ENCODE measurements at regions not wholly inside any gene's neighbourhood (a gene's known extent, or its start where the extent isn't known, plus 50 kb on each side); places are given as distances from the start of the nearest gene placed in this dataset.
A peak's percentile ranks its signal among the peaks of the same experiment; 100 is the strongest.

- WGBS (ENCODE audit: extremely low coverage, insufficient coverage, low lambda C conversion rate), result no CpG with 5 or more reads among the region's 3 CpGs
- Histone ChIP-seq H3K27me3 (ENCODE audit: insufficient read depth, low read length, poor library complexity) (no peaks in the 10 kb centered on the region), H3K56ac (ENCODE audit: low read length) (peak overlapping the region; percentile 75), H3K27ac (ENCODE audit: low read depth, low read length) (peak overlapping the region; percentile 58), H3K23ac (ENCODE audit: low read length) (no peak overlapping the region), H2AK5ac (ENCODE audit: low read length) (peak overlapping the region; percentile 84), H3K79me1 (ENCODE audit: low read length) (no peaks in the 10 kb centered on the region), H2BK5ac (ENCODE audit: low read length) (peak overlapping the region; percentile 96), H2BK120ac (ENCODE audit: low read depth, low read length) (peak overlapping the region; percentile 56), H4K8ac (ENCODE audit: low read depth, low read length) (no peak overlapping the region), H2BK15ac (replicated peaks; ENCODE audit: low read depth) (no peak overlapping the region), H4K5ac (ENCODE audit: low read length) (peak overlapping the region; percentile 17), H3K79me2 (ENCODE audit: control insufficient read depth, insufficient read depth, low read length) (no peaks in the 10 kb centered on the region), H3K36me3 (ENCODE audit: control insufficient read depth, insufficient read depth, low read length) (no peaks in the 10 kb centered on the region), H3K4me2 (ENCODE audit: low read length) (no peak overlapping the region), H3K4ac (ENCODE audit: low read depth, low read length) (peak overlapping the region; percentile 98), H3K18ac (ENCODE audit: low read length) (peak overlapping the region; percentile 77), H3K4me1 (ENCODE audit: control insufficient read depth, low read depth, low read length) (peaks cover 11% of the 10 kb centered on the region), H3K9ac (ENCODE audit: low read length) (peak overlapping the region; percentile 11), H3K4me3 (ENCODE audit: low read length) (no peak overlapping the region)
- DNase-seq, result peak; percentile 93
These were observed 198.7 kb upstream of the SERP2 start for GRCh38 chr13:44174769-44175425.

- no peaks in the 10 kb centered on the region for H3K79me1 ChIP-seq (ENCODE audit: low read length)
- DNase-seq, result no peak
- no peak overlapping the region for H2BK15ac ChIP-seq (replicated peaks; ENCODE audit: low read depth)
- H3K27ac ChIP-seq (ENCODE audit: low read depth, low read length), result no peak overlapping the region
- H3K4me2 ChIP-seq (ENCODE audit: low read length), result no peak overlapping the region
- H4K5ac ChIP-seq (ENCODE audit: low read length), result no peak overlapping the region
- no peak overlapping the region for H3K4me3 ChIP-seq (ENCODE audit: low read length)
- WGBS (ENCODE audit: extremely low coverage, insufficient coverage, low lambda C conversion rate), result no CpG with 5 or more reads among the region's 1 CpG
- H3K9ac ChIP-seq (ENCODE audit: low read length), result no peak overlapping the region
- peaks cover 11% of the 10 kb centered on the region for H3K4me1 ChIP-seq (ENCODE audit: control insufficient read depth, low read depth, low read length)
- no peaks in the 10 kb centered on the region for H3K36me3 ChIP-seq (ENCODE audit: control insufficient read depth, insufficient read depth, low read length)
- H3K18ac ChIP-seq (ENCODE audit: low read length), result no peak overlapping the region
- no peaks in the 10 kb centered on the region for H3K79me2 ChIP-seq (ENCODE audit: control insufficient read depth, insufficient read depth, low read length)
- no peak overlapping the region for H3K56ac ChIP-seq (ENCODE audit: low read length)
- no peaks in the 10 kb centered on the region for H3K27me3 ChIP-seq (ENCODE audit: insufficient read depth, low read length, poor library complexity)
- no peak overlapping the region for H3K23ac ChIP-seq (ENCODE audit: low read length)
- no peak overlapping the region for H2AK5ac ChIP-seq (ENCODE audit: low read length)
- no peak overlapping the region for H2BK120ac ChIP-seq (ENCODE audit: low read depth, low read length)
- H4K8ac ChIP-seq (ENCODE audit: low read depth, low read length), result no peak overlapping the region
- H2BK5ac ChIP-seq (ENCODE audit: low read length), result no peak overlapping the region
- no peak overlapping the region for H3K4ac ChIP-seq (ENCODE audit: low read depth, low read length)
These were observed 197.5 kb upstream of the SERP2 start for GRCh38 chr13:44176173-44176572.

- Histone ChIP-seq H3K56ac (ENCODE audit: low read length) (no peak overlapping the region), H3K27me3 (ENCODE audit: insufficient read depth, low read length, poor library complexity) (no peaks in the 10 kb centered on the region), H3K23ac (ENCODE audit: low read length) (no peak overlapping the region), H3K18ac (ENCODE audit: low read length) (no peak overlapping the region), H3K27ac (ENCODE audit: low read depth, low read length) (no peak overlapping the region), H2AK5ac (ENCODE audit: low read length) (no peak overlapping the region), H3K4me2 (ENCODE audit: low read length) (no peak overlapping the region), H3K36me3 (ENCODE audit: control insufficient read depth, insufficient read depth, low read length) (no peaks in the 10 kb centered on the region), H3K4me1 (ENCODE audit: control insufficient read depth, low read depth, low read length) (peaks cover 2% of the 10 kb centered on the region), H4K8ac (ENCODE audit: low read depth, low read length) (no peak overlapping the region), H2BK120ac (ENCODE audit: low read depth, low read length) (no peak overlapping the region), H2BK15ac (replicated peaks; ENCODE audit: low read depth) (no peak overlapping the region), H4K5ac (ENCODE audit: low read length) (no peak overlapping the region), H3K4ac (ENCODE audit: low read depth, low read length) (no peak overlapping the region), H3K79me2 (ENCODE audit: control insufficient read depth, insufficient read depth, low read length) (no peaks in the 10 kb centered on the region), H3K9ac (ENCODE audit: low read length) (no peak overlapping the region), H3K4me3 (ENCODE audit: low read length) (no peak overlapping the region), H3K79me1 (ENCODE audit: low read length) (no peaks in the 10 kb centered on the region), H2BK5ac (ENCODE audit: low read length) (no peak overlapping the region)
- no peak for DNase-seq
- WGBS (ENCODE audit: extremely low coverage, insufficient coverage, low lambda C conversion rate), result no CpG with 5 or more reads among the region's 8 CpGs
These were observed 192.6 kb upstream of the SERP2 start for GRCh38 chr13:44180876-44181536.

GRCh38 chr13:44181931-44182330 is 191.7 kb upstream of the SERP2 start:
- no peak overlapping the region for H4K8ac ChIP-seq (ENCODE audit: low read depth, low read length)
- H2AK5ac ChIP-seq (ENCODE audit: low read length), result no peak overlapping the region
- H2BK5ac ChIP-seq (ENCODE audit: low read length), result no peak overlapping the region
- no peak overlapping the region for H3K18ac ChIP-seq (ENCODE audit: low read length)
- H3K4me2 ChIP-seq (ENCODE audit: low read length), result no peak overlapping the region
- no peak overlapping the region for H3K56ac ChIP-seq (ENCODE audit: low read length)
- H3K9ac ChIP-seq (ENCODE audit: low read length), result no peak overlapping the region
- no peak overlapping the region for H2BK120ac ChIP-seq (ENCODE audit: low read depth, low read length)
- no peak overlapping the region for H3K4me3 ChIP-seq (ENCODE audit: low read length)
- no peak overlapping the region for H3K27ac ChIP-seq (ENCODE audit: low read depth, low read length)
- H4K5ac ChIP-seq (ENCODE audit: low read length), result no peak overlapping the region
- H3K4me1 ChIP-seq (ENCODE audit: control insufficient read depth, low read depth, low read length), result peaks cover 2% of the 10 kb centered on the region
- H3K79me1 ChIP-seq (ENCODE audit: low read length), result no peaks in the 10 kb centered on the region
- no peak overlapping the region for H2BK15ac ChIP-seq (replicated peaks; ENCODE audit: low read depth)
- H3K27me3 ChIP-seq (ENCODE audit: insufficient read depth, low read length, poor library complexity), result no peaks in the 10 kb centered on the region
- no peak overlapping the region for H3K23ac ChIP-seq (ENCODE audit: low read length)
- no peak overlapping the region for H3K4ac ChIP-seq (ENCODE audit: low read depth, low read length)
- H3K36me3 ChIP-seq (ENCODE audit: control insufficient read depth, insufficient read depth, low read length), result no peaks in the 10 kb centered on the region
- no CpG with 5 or more reads among the region's 2 CpGs for WGBS (ENCODE audit: extremely low coverage, insufficient coverage, low lambda C conversion rate)
- DNase-seq, result no peak
- H3K79me2 ChIP-seq (ENCODE audit: control insufficient read depth, insufficient read depth, low read length), result no peaks in the 10 kb centered on the region

GRCh38 chr13:44184740-44185139 is 188.9 kb upstream of the SERP2 start:
- WGBS (ENCODE audit: extremely low coverage, insufficient coverage, low lambda C conversion rate), result no CpG with 5 or more reads among the region's 1 CpG
- Histone ChIP-seq H3K36me3 (ENCODE audit: control insufficient read depth, insufficient read depth, low read length) (no peaks in the 10 kb centered on the region), H3K9ac (ENCODE audit: low read length) (no peak overlapping the region), H3K4me3 (ENCODE audit: low read length) (no peak overlapping the region), H4K8ac (ENCODE audit: low read depth, low read length) (no peak overlapping the region), H3K27ac (ENCODE audit: low read depth, low read length) (no peak overlapping the region), H3K27me3 (ENCODE audit: insufficient read depth, low read length, poor library complexity) (no peaks in the 10 kb centered on the region), H3K4ac (ENCODE audit: low read depth, low read length) (no peak overlapping the region), H3K23ac (ENCODE audit: low read length) (no peak overlapping the region), H3K4me1 (ENCODE audit: control insufficient read depth, low read depth, low read length) (no peaks in the 10 kb centered on the region), H2AK5ac (ENCODE audit: low read length) (no peak overlapping the region), H3K79me1 (ENCODE audit: low read length) (no peaks in the 10 kb centered on the region), H3K18ac (ENCODE audit: low read length) (no peak overlapping the region), H3K56ac (ENCODE audit: low read length) (no peak overlapping the region), H2BK120ac (ENCODE audit: low read depth, low read length) (no peak overlapping the region), H4K5ac (ENCODE audit: low read length) (no peak overlapping the region), H3K79me2 (ENCODE audit: control insufficient read depth, insufficient read depth, low read length) (no peaks in the 10 kb centered on the region), H2BK15ac (replicated peaks; ENCODE audit: low read depth) (no peak overlapping the region), H3K4me2 (ENCODE audit: low read length) (no peak overlapping the region), H2BK5ac (ENCODE audit: low read length) (no peak overlapping the region)
- DNase-seq, result no peak
